Cardiac muscle cell (in vitro differentiated cells and primary cell): ENCODE measurements at regions not wholly inside any gene's neighbourhood (a gene's known extent, or its start where the extent isn't known, plus 50 kb on each side); places are given as distances from the start of the nearest gene placed in this dataset.

Experiments
- DNase-seq, 2 donors: peaks; one replicate each; pipeline versions ENCODE4 v3.0.0 to v3.0.0-alpha.2; 2010 to 2017; ENCODE audit warnings: low read depth in 1 of 2, low spot score in 1 of 2
- H3K27ac ChIP-seq: fragments of 200-600 bp; sonication (generic); 2 replicates; pipeline ENCODE4 v1.5.1; 2016
- H3K27me3 ChIP-seq: fragments of 200-600 bp; sonication (generic); 2 replicates; pipeline ENCODE4 v1.6.0; 2016; ENCODE audit warnings: control low read depth
- H3K36me3 ChIP-seq: fragments of 200-600 bp; sonication (generic); 2 replicates; pipeline ENCODE4 v1.5.1; 2016; ENCODE audit warnings: control low read depth
- H3K4me1 ChIP-seq: fragments of 200-600 bp; sonication (generic); 2 replicates; pipeline ENCODE4 v1.8.1; 2017; ENCODE audit warnings: low read depth, mild to moderate bottlenecking, mixed run types
- H3K4me3 ChIP-seq: fragments of 200-600 bp; sonication (generic); 2 replicates; pipeline ENCODE4 v1.5.1; 2016; ENCODE audit warnings: mild to moderate bottlenecking
- H3K9me3 ChIP-seq: fragments of 200-600 bp; sonication (generic); 2 replicates; pipeline ENCODE4 v1.5.1; 2017; ENCODE audit warnings: low read depth, mild to moderate bottlenecking, control low read depth
- TF ChIP-seq, protein P1 (sequence below): IDR thresholded peaks from 2 replicates; pipeline ENCODE4 v1.5.1; 2012; ENCODE audit warnings: low read depth, mild to moderate bottlenecking, low read length

DNA sequence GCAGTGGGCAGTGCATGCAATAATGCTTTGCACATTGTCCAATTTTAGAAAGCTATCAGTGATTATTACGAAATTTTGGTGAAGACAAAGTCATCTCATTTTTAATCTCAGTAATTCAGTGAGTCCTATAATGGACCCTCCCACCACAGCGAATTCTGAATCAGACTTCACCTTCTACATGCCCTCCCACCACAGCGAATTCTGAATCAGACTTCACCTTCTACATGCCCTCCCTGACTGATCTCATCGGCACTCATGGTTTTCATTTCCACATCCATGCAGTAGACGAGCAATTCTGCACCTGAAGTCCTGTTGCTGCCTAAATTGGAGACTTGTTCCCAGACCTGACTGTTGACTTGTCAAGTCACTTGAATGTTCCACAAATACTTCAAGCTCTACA is 522.3 kb downstream of the EIPR1 start:
- Histone ChIP-seq H3K9me3 (no peaks in the 10 kb centered on the region), H3K4me3 (no peak overlapping the region), H3K36me3 (no peaks in the 10 kb centered on the region), H3K27ac (no peak overlapping the region), H3K4me1 (no peaks in the 10 kb centered on the region), H3K27me3 (no peaks in the 10 kb centered on the region)
- TF ChIP-seq, protein P1, sequence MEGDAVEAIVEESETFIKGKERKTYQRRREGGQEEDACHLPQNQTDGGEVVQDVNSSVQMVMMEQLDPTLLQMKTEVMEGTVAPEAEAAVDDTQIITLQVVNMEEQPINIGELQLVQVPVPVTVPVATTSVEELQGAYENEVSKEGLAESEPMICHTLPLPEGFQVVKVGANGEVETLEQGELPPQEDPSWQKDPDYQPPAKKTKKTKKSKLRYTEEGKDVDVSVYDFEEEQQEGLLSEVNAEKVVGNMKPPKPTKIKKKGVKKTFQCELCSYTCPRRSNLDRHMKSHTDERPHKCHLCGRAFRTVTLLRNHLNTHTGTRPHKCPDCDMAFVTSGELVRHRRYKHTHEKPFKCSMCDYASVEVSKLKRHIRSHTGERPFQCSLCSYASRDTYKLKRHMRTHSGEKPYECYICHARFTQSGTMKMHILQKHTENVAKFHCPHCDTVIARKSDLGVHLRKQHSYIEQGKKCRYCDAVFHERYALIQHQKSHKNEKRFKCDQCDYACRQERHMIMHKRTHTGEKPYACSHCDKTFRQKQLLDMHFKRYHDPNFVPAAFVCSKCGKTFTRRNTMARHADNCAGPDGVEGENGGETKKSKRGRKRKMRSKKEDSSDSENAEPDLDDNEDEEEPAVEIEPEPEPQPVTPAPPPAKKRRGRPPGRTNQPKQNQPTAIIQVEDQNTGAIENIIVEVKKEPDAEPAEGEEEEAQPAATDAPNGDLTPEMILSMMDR: no peak
- no peak for DNase-seq

DNA sequence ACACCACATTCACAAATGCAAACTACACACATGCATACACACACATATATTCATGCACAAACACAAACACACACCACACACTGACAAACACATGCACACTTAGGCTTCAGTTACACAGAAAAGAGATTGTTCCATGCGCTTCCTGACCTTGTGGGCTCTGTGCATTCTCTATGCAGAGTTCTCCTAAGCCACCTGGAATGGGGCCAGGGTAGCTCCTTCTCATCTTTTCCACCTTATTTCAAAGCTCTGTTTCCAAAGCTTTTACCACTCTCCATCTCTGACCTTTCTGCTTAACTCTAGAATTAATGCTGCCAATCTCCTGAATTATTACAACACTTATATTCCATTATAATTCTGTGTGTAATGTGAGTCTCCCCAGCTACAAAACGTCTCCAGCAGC is 522.3 kb upstream of the MYT1L start:
- Histone ChIP-seq H3K9me3 (no peaks in the 10 kb centered on the region), H3K27ac (no peak overlapping the region), H3K4me3 (no peak overlapping the region), H3K36me3 (no peaks in the 10 kb centered on the region), H3K4me1 (peaks cover 6% of the 10 kb centered on the region), H3K27me3 (no peaks in the 10 kb centered on the region)
- TF ChIP-seq, protein P1: no peak
- DNase-seq: no peak

- no peak overlapping the region for H3K27ac ChIP-seq
- no peaks in the 10 kb centered on the region for H3K9me3 ChIP-seq
Observed at GRCh38 chr2:2851806-2852777, 521.0 kb upstream of the MYT1L start.

GRCh38 chr2:2851316-2851715 is 520.2 kb upstream of the MYT1L start:
- no peak for DNase-seq
- Histone ChIP-seq H3K9me3 (no peaks in the 10 kb centered on the region), H3K36me3 (no peaks in the 10 kb centered on the region), H3K27ac (no peak overlapping the region), H3K4me1 (peaks cover 6% of the 10 kb centered on the region), H3K27me3 (no peaks in the 10 kb centered on the region), H3K4me3 (no peak overlapping the region)
- TF ChIP-seq, protein P1: no peak

More at GRCh38 chr2:2851806-2852777, 521.0 kb upstream of the MYT1L start:
- no peak for DNase-seq
- TF ChIP-seq, protein P1: no peak
- Histone ChIP-seq H3K27me3 (no peaks in the 10 kb centered on the region), H3K4me3 (no peak overlapping the region), H3K4me1 (peaks cover 6% of the 10 kb centered on the region), H3K36me3 (no peaks in the 10 kb centered on the region)

DNA sequence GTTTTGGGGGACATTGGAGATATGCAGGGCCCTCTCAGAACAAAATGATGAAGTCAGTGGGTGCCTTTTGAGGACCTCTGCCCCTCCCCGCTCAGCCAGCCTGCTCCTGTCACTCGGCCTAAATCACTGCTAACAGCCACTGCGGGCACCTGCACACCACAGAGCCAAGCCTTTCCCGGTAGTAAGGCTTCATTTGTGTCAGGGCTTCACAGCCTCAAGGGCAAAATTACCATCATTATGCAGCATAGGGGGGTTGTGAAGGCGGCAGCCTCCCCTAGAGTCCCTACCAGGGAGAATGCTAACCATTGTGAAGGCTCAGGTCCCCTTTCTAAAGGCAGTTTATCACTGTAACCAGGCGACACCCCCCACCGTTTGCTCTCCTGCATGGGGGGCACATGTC is 519.8 kb upstream of the MYT1L start:
- TF ChIP-seq, protein P1: no peak
- H3K9me3 ChIP-seq: no peaks in the 10 kb centered on the region
- H3K36me3 ChIP-seq: no peaks in the 10 kb centered on the region
- peaks cover 6% of the 10 kb centered on the region for H3K4me1 ChIP-seq
- no peak overlapping the region for H3K27ac ChIP-seq
- DNase-seq: no peak
- no peaks in the 10 kb centered on the region for H3K27me3 ChIP-seq
- no peak overlapping the region for H3K4me3 ChIP-seq
